ENCODE measurements at regions not wholly inside any gene's neighbourhood (a gene's known extent, or its start where the extent isn't known, plus 50 kb on each side); places are given as distances from the start of the nearest gene placed in this dataset.

DNA sequence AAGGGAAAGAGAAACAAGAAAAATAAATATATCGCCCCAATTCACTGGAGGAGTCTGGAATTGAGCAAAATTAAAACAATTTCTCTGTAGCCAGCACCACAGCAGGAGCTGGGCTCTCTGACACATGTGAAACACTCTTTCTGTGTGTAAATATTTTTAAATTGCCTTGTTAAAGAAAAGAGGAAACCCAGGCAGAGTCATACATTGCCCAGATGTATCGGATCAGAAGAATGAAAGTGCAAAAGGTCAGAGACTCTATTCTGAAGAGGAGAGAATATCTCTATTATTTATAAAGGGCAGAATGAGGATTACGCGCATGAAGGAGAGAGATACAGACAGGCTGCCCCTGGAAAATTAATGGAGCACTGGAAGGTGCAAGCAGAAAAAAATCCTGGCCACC, 127.0 kb upstream of the MAN1A1 start:
- no peak for DNase-seq (ENCODE audit: low read depth)
- H3K4me3 ChIP-seq (ENCODE audit: control insufficient read depth, low read depth, low read length), result no peak overlapping the region
- TF ChIP-seq, protein P1, sequence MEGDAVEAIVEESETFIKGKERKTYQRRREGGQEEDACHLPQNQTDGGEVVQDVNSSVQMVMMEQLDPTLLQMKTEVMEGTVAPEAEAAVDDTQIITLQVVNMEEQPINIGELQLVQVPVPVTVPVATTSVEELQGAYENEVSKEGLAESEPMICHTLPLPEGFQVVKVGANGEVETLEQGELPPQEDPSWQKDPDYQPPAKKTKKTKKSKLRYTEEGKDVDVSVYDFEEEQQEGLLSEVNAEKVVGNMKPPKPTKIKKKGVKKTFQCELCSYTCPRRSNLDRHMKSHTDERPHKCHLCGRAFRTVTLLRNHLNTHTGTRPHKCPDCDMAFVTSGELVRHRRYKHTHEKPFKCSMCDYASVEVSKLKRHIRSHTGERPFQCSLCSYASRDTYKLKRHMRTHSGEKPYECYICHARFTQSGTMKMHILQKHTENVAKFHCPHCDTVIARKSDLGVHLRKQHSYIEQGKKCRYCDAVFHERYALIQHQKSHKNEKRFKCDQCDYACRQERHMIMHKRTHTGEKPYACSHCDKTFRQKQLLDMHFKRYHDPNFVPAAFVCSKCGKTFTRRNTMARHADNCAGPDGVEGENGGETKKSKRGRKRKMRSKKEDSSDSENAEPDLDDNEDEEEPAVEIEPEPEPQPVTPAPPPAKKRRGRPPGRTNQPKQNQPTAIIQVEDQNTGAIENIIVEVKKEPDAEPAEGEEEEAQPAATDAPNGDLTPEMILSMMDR (IDR thresholded peaks at IDR 0.05; ENCODE audit: control insufficient read depth, insufficient read depth, low read depth, low read length, missing control alignments), result no peak

DNA sequence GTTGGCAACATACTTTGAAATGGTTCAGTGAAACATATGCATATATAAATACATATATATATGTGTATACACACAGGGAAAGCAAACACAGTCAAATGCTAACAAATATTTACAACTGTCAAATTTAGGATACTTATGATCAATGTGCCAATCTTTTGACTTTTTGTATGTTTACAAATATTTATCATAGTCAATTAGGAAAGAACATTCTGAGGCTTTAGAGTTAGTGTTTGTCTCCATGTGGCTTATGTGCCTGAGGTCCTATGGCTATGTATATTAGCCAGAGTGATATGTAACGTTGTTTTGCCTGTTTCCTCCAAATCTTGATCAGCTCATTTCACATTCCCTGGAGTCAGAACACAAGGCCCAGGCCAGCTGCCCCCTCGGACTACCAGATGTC, 126.5 kb upstream of the MAN1A1 start:
- TF ChIP-seq, protein P1 (IDR thresholded peaks at IDR 0.05; ENCODE audit: control insufficient read depth, insufficient read depth, low read depth, low read length, missing control alignments), result no peak
- no peak overlapping the region for H3K4me3 ChIP-seq (ENCODE audit: control insufficient read depth, low read depth, low read length)
- DNase-seq (ENCODE audit: low read depth), result no peak

DNA sequence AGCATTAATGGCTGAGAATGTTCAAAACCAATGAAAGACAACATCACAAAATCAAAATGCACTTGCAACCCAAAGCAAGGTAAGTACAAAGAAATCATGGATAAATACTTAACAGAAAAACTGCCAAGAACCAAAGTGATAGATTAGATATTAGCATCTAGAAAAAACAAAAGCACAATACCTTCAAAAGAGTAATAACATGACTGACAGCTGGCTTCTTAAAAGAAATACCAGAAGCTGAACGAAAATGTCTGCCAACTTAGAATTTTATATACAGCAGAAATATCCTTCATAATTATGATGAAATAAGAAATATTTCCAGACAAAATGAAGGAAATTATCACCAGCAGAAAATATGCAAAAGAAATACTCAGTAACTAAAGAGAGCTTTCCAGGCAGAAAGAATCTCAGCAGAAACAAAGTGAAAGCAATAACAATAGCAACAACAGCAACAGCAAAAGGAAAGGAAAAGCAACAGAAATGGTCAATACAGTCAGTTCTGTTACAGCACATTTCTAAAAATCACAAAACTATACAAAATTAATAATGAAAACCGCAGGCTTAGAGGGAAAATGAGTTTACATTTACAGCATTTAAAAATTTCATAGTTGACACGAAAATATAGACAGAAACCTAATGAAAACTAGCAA, 121.5 kb upstream of the MAN1A1 start:
- no peak overlapping the region for H3K4me3 ChIP-seq (ENCODE audit: control insufficient read depth, low read depth, low read length)
- no peak for DNase-seq (ENCODE audit: low read depth)
- TF ChIP-seq, protein P1 (IDR thresholded peaks at IDR 0.05; ENCODE audit: control insufficient read depth, insufficient read depth, low read depth, low read length, missing control alignments), result no peak

DNA sequence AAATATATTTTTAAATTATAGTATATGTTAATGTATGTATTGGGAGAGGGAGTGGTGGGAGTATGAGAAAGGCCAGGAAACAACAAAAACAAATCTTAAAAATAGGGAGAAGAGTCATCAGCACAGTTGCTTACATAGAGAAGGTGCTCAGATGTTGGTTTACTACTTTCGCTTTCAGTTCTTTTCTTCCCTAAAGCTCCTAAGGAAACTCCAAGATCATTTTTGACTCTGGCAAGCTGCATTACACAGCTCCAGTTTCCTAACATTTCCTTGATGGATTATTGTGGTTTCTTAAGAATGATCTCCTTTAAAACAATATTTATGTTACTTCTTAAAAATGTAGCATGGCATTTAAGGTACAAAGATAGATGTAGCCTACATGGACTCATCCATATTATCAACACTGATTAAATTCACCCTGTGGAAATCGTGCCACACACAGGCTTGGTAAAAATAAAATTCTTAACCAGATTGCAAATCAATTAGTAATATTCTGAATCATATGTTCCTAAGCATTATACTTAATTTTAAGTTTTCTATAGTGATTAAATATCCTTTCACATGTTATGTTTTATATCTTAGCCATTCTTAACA, 118.0 kb upstream of the MAN1A1 start:
- TF ChIP-seq, protein P1 (IDR thresholded peaks at IDR 0.05; ENCODE audit: control insufficient read depth, insufficient read depth, low read depth, low read length, missing control alignments), result no peak
- no peak overlapping the region for H3K4me3 ChIP-seq (ENCODE audit: control insufficient read depth, low read depth, low read length)
- DNase-seq (ENCODE audit: low read depth), result peak; percentile 7

DNA sequence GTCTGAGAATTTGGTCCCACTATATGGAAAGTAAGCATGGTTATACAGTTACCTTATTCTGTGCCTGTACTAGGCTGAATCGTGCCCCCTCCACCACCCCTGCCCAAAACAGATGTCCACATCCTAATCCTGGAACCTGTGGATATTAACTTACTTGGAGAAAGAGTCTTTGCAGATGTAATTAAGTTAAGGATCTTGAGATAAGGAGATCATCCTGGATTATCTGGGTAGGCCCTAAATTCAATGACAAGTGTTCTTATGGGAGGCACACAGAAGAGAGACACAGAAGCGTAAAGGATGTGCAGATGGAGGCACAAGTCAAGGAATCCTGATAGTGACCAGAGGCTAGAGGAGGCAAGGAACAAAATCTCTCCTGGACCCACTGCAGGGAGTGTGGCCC, 116.7 kb upstream of the MAN1A1 start:
- TF ChIP-seq, protein P1 (IDR thresholded peaks at IDR 0.05; ENCODE audit: control insufficient read depth, insufficient read depth, low read depth, low read length, missing control alignments), result no peak
- no peak for DNase-seq (ENCODE audit: low read depth)
- H3K4me3 ChIP-seq (ENCODE audit: control insufficient read depth, low read depth, low read length), result no peak overlapping the region

DNA sequence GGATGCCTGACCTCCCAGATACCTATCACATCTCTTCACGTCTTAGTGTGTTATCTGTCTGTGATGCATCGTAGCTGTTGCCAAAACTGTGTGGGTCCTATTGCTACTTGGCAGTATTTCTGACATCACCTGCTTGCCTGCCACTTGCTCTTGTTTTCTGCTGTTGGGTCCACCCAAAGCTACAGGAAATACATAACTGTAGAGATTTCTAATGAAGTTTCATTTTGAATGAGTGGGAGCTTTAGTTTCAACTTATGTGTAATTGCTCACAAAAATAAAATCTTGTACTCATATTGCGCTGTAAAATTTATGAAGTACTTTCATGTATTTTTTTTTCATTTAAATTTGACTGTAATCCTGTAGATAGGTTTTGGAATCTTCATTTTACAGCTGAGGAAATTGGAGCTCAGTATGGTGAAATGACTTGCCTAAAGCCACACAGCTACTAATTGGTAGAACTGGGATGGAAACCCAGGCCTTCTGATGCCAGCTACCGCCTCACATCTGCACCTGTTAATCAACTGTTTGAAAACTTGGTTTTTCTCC, 113.6 kb upstream of the MAN1A1 start:
- TF ChIP-seq, protein P1 (IDR thresholded peaks at IDR 0.05; ENCODE audit: control insufficient read depth, insufficient read depth, low read depth, low read length, missing control alignments), result no peak
- H3K4me3 ChIP-seq (ENCODE audit: control insufficient read depth, low read depth, low read length), result no peak overlapping the region
- no peak for DNase-seq (ENCODE audit: low read depth)
